ENCODE measurements at regions not wholly inside any gene's neighbourhood (a gene's known extent, or its start where the extent isn't known, plus 50 kb on each side); places are given as distances from the start of the nearest gene placed in this dataset.
"Not testable (repeated sequence)": the region's sequence is repeated elsewhere in the genome, so short reads cannot be mapped to it uniquely, and the experiment has no call there.

GRCh38 chr7:51805783-51806431, 489.3 kb upstream of the COBL start:
- TF ChIP-seq CTCF, POLR2A (IDR thresholded peaks at IDR 0.05): not testable (repeated sequence)

Data from body of pancreas (tissue), 4 donors.